MM.1S (cell line): ENCODE measurements at regions not wholly inside any gene's neighbourhood (a gene's known extent, or its start where the extent isn't known, plus 50 kb on each side); places are given as distances from the start of the nearest gene placed in this dataset.
A peak's percentile ranks its signal among the peaks of the same experiment; 100 is the strongest.
"Not testable (repeated sequence)": the region's sequence is repeated elsewhere in the genome, so short reads cannot be mapped to it uniquely, and the experiment has no call there.

ENCODE experiments used
- DNase-seq: peaks from one replicate; pipeline ENCODE4 v3.0.0-alpha.2; 2015
- H2AFZ ChIP-seq: fragments of 300-600 bp; sonication (generic); 2 replicates; pipeline ENCODE4 v1.6.0; 2016; ENCODE audit warnings: antibody characterized with exemption, low read length
- H3F3A ChIP-seq: fragments of 300-600 bp; sonication (generic); 2 replicates; pipeline ENCODE4 v1.6.1; 2016; ENCODE audit warnings: mild to moderate bottlenecking, antibody characterized with exemption, low read length, moderate library complexity, mixed read lengths; ENCODE audit not compliant: insufficient read depth
- H3K27ac ChIP-seq: fragments of 300-600 bp; sonication (generic); 2 replicates; pipeline ENCODE4 v1.5.1; 2016; ENCODE audit warnings: mild to moderate bottlenecking, low read length
- H3K27me3 ChIP-seq: fragments of 300-600 bp; sonication (generic); replicated peaks from 2 replicates; pipeline ENCODE4 v1.6.0; 2016; ENCODE audit warnings: low read length; ENCODE audit not compliant: insufficient read depth
- H3K36me3 ChIP-seq: fragments of 300-600 bp; sonication (generic); replicated peaks from 2 replicates; pipeline ENCODE4 v1.6.1; 2016; ENCODE audit warnings: mild to moderate bottlenecking, low read length, mixed read lengths; ENCODE audit not compliant: insufficient read depth
- H3K4me1 ChIP-seq: fragments of 300-600 bp; sonication (generic); 2 replicates; pipeline ENCODE4 v1.6.1; 2016; ENCODE audit warnings: low read length, mixed read lengths
- H3K4me2 ChIP-seq: fragments of 300-600 bp; sonication (generic); 2 replicates; pipeline ENCODE4 v1.6.0; 2016; ENCODE audit warnings: low read depth, low read length
- H3K4me3 ChIP-seq: fragments of 300-600 bp; sonication (generic); 2 replicates; pipeline ENCODE4 v1.5.1; 2016; ENCODE audit warnings: low read length, mixed read lengths
- H3K79me2 ChIP-seq: fragments of 300-600 bp; sonication (generic); 2 replicates; pipeline ENCODE4 v1.6.1; 2016; ENCODE audit warnings: mixed run types, low read length, mixed read lengths
- H3K9ac ChIP-seq: fragments of 300-600 bp; sonication (generic); 2 replicates; pipeline ENCODE4 v1.6.1; 2016; ENCODE audit warnings: low read length, mixed read lengths
- H3K9me2 ChIP-seq: fragments of 300-600 bp; sonication (generic); replicated peaks from 2 replicates; pipeline ENCODE4 v1.6.1; 2016; ENCODE audit warnings: mild to moderate bottlenecking, low read length, mixed read lengths; ENCODE audit not compliant: insufficient read depth
- H3K9me3 ChIP-seq: fragments of 300-600 bp; sonication (generic); replicated peaks from 2 replicates; pipeline ENCODE4 v1.6.1; 2016; ENCODE audit warnings: mild to moderate bottlenecking, low read length, mixed read lengths; ENCODE audit not compliant: insufficient read depth
- H4K20me1 ChIP-seq: fragments of 300-600 bp; sonication (generic); 2 replicates; pipeline ENCODE4 v1.6.1; 2016; ENCODE audit warnings: mild to moderate bottlenecking, low read length, moderate library complexity, mixed read lengths; ENCODE audit not compliant: insufficient read depth
- CTCF ChIP-seq: fragments of 300-600 bp; sonication (generic); IDR thresholded peaks from 2 replicates; pipeline ENCODE4 v1.5.1; 2016; ENCODE audit warnings: antibody characterized with exemption, low read length, mixed read lengths
- EZH2 ChIP-seq: fragments of 300-600 bp; sonication (generic); optimal IDR thresholded peaks from 2 replicates; pipeline ENCODE3; 2017; ENCODE audit warnings: low read depth, mild to moderate bottlenecking, antibody characterized with exemption, low read length, mixed read lengths
- EZH2phosphoT487 ChIP-seq: fragments of 300-600 bp; sonication (generic); IDR thresholded peaks from 2 replicates; pipeline ENCODE4 v1.6.1; 2018; ENCODE audit warnings: antibody characterized with exemption, low read length

- no peaks in the 10 kb centered on the region for H4K20me1 ChIP-seq
- H3K27me3 ChIP-seq, result no peaks in the 10 kb centered on the region
- H3K4me3 ChIP-seq, result no peak overlapping the region
- no peak overlapping the region for H3K4me2 ChIP-seq
- no peaks in the 10 kb centered on the region for H3K79me2 ChIP-seq
- H3K4me1 ChIP-seq, result peaks cover 11% of the 10 kb centered on the region; the same call in 1 of the 2 replicates
- H2AFZ ChIP-seq, result no peak overlapping the region
- H3K9me3 ChIP-seq, result no peaks in the 10 kb centered on the region
- no peak overlapping the region for H3K9ac ChIP-seq
- no peaks in the 10 kb centered on the region for H3K9me2 ChIP-seq
- no peak for TF ChIP-seq EZH2
- TF ChIP-seq EZH2phosphoT487, result no peak
- no peak for TF ChIP-seq CTCF
- H3K36me3 ChIP-seq, result no peaks in the 10 kb centered on the region
- DNase-seq, result peak; percentile 39
- no peak overlapping the region for H3K27ac ChIP-seq
- no peaks in the 10 kb centered on the region for H3F3A ChIP-seq
Observed at GRCh38 chr19:28686756-28687155, 526.2 kb downstream of the UQCRFS1 start.

GRCh38 chr19:28685802-28686201 is 527.1 kb downstream of the UQCRFS1 start:
- H3F3A ChIP-seq, result no peaks in the 10 kb centered on the region
- no peak overlapping the region for H3K4me3 ChIP-seq
- H3K4me2 ChIP-seq, result no peak overlapping the region
- no peak overlapping the region for H3K27ac ChIP-seq
- H3K9me3 ChIP-seq, result no peaks in the 10 kb centered on the region
- H4K20me1 ChIP-seq, result no peaks in the 10 kb centered on the region
- H3K27me3 ChIP-seq, result no peaks in the 10 kb centered on the region
- no peaks in the 10 kb centered on the region for H3K9me2 ChIP-seq
- H3K4me1 ChIP-seq, result peaks cover 11% of the 10 kb centered on the region; the same call in 1 of the 2 replicates
- H3K36me3 ChIP-seq, result no peaks in the 10 kb centered on the region
- DNase-seq, result no peak
- no peak overlapping the region for H2AFZ ChIP-seq
- H3K79me2 ChIP-seq, result no peaks in the 10 kb centered on the region
- no peak for TF ChIP-seq EZH2
- no peak for TF ChIP-seq EZH2phosphoT487
- TF ChIP-seq CTCF, result no peak
- H3K9ac ChIP-seq, result no peak overlapping the region

- H3K4me2 ChIP-seq, H3K9me2 ChIP-seq, H3K9ac ChIP-seq, H2AFZ ChIP-seq, H3K36me3 ChIP-seq, DNase-seq, H3K27me3 ChIP-seq, H3K79me2 ChIP-seq, H4K20me1 ChIP-seq, H3K27ac ChIP-seq, H3K4me3 ChIP-seq, H3F3A ChIP-seq, H3K9me3 ChIP-seq: not testable (repeated sequence)
- peaks cover 11% of the 10 kb centered on the region; the same call in 1 of the 2 replicates for H3K4me1 ChIP-seq
Observed at GRCh38 chr19:28685077-28685476, 527.9 kb downstream of the UQCRFS1 start.

- Histone ChIP-seq H3K79me2 (no peaks in the 10 kb centered on the region), H3K4me1 (no peaks in the 10 kb centered on the region), H3K27ac (no peak overlapping the region), H4K20me1 (no peaks in the 10 kb centered on the region), H3K4me3 (no peak overlapping the region), H3K27me3 (no peaks in the 10 kb centered on the region), H3K9ac (no peak overlapping the region), H3K9me3 (no peaks in the 10 kb centered on the region), H2AFZ (no peak overlapping the region), H3K4me2 (no peak overlapping the region), H3K9me2 (no peaks in the 10 kb centered on the region), H3K36me3 (no peaks in the 10 kb centered on the region), H3F3A (no peaks in the 10 kb centered on the region)
- TF ChIP-seq EZH2, result no peak
- no peak for TF ChIP-seq CTCF
- no peak for TF ChIP-seq EZH2phosphoT487
- no peak for DNase-seq
Observed at GRCh38 chr19:28680111-28680510, 532.8 kb downstream of the UQCRFS1 start.
